SK-N-SH (cell line): ENCODE measurements at regions not wholly inside any gene's neighbourhood (a gene's known extent, or its start where the extent isn't known, plus 50 kb on each side); places are given as distances from the start of the nearest gene placed in this dataset.

Source experiments
- CTCF ChIA-PET: fragments of 300-600, 350-600 bp; formaldehyde crosslinking; extraction: SDS; loops from one replicate; lab custom pipeline; 2021; lab: Yijun Ruan, JAX
- POLR2A ChIA-PET: fragments of 350-600 bp; sonication (Branson Sonifier 250); formaldehyde crosslinking; extraction: SDS; loops from one replicate; lab custom pipeline; 2020; ENCODE audit warnings: antibody characterized with exemption, inconsistent platforms; lab: Yijun Ruan, JAX
- DNase-seq: peaks from one replicate; pipeline ENCODE4 v3.0.0; 2012
- H2AFZ ChIP-seq: fragments of 200-600 bp; sonication (generic); 2 replicates; pipeline ENCODE4 v1.8.1; 2016; ENCODE audit warnings: antibody characterized with exemption, mild to moderate bottlenecking, low read depth
- H3F3A ChIP-seq: fragments of 200-600 bp; sonication (generic); replicated peaks from 2 replicates; pipeline ENCODE3; 2016; ENCODE audit warnings: antibody characterized with exemption, mild to moderate bottlenecking; ENCODE audit not compliant: insufficient read depth
- H3K27ac ChIP-seq, 2 experiments: fragments of 200-500 bp in 1 of 2; fragments of 200-600 bp in 1 of 2; sonication (Bioruptor generic) in 1 of 2; sonication (generic), shearing (Covaris generic) in 1 of 2; 2 replicates each; pipeline versions ENCODE4 v1.5.1 to v1.6.1; 2014 to 2016; ENCODE audit warnings: low read depth in 2 of 2, inconsistent platforms in 1 of 2, low read length in 1 of 2, mild to moderate bottlenecking in 1 of 2, mixed read lengths in 1 of 2
- H3K27me3 ChIP-seq: fragments of 200-600 bp; sonication (generic), shearing (Covaris generic); 2 replicates; pipeline ENCODE4 v1.6.1; 2016; ENCODE audit warnings: mixed run types; ENCODE audit not compliant: insufficient read depth
- H3K36me3 ChIP-seq, 2 experiments: fragments of 200-500 bp in 1 of 2; fragments of 200-600 bp in 1 of 2; sonication (Bioruptor generic) in 1 of 2; sonication (generic) in 1 of 2; replicated peaks in 1 of 2; 2 replicates each; pipeline versions ENCODE3 to v1.5.1; 2014 to 2016; ENCODE audit warnings: low read length in 1 of 2, mild to moderate bottlenecking in 1 of 2; ENCODE audit not compliant: insufficient read depth in 2 of 2, control insufficient read depth in 1 of 2
- H3K4me1 ChIP-seq, 2 experiments: fragments of 200-500 bp in 1 of 2; fragments of 200-600 bp in 1 of 2; sonication (Bioruptor generic) in 1 of 2; sonication (generic), shearing (Covaris generic) in 1 of 2; 2 replicates each; pipeline versions ENCODE4 v1.5.1 to v1.6.1; 2014 to 2016; ENCODE audit warnings: low read depth in 1 of 2, low read length in 1 of 2, mixed run types in 1 of 2; ENCODE audit not compliant: insufficient read depth in 2 of 2, control insufficient read depth in 1 of 2
- H3K4me2 ChIP-seq: fragments of 200-600 bp; sonication (generic), shearing (Covaris generic); 2 replicates; pipeline ENCODE4 v1.6.1; 2017; ENCODE audit warnings: mixed run types
- H3K4me3 ChIP-seq, 2 experiments: fragments of 200-500 bp in 1 of 2; fragments of 200-600 bp in 1 of 2; sonication (Bioruptor generic) in 1 of 2; sonication (generic), shearing (Covaris generic) in 1 of 2; 2 replicates each; pipeline versions ENCODE4 v1.5.1 to v1.8.1; 2014 to 2016; ENCODE audit warnings: low read depth in 2 of 2, inconsistent platforms in 1 of 2, low read length in 1 of 2, mild to moderate bottlenecking in 1 of 2, mixed read lengths in 1 of 2, moderate library complexity in 1 of 2
- H3K79me2 ChIP-seq: fragments of 200-600 bp; sonication (generic); 2 replicates; pipeline ENCODE4 v1.8.1; 2017; ENCODE audit warnings: mild to moderate bottlenecking; ENCODE audit not compliant: insufficient read depth
- H3K9ac ChIP-seq: fragments of 200-600 bp; sonication (generic); 2 replicates; pipeline ENCODE4 v1.6.1; 2017; ENCODE audit warnings: mixed run types
- H3K9me2 ChIP-seq: fragments of 200-600 bp; sonication (generic); 2 replicates; pipeline ENCODE4 v1.6.1; 2017; ENCODE audit warnings: mixed run types
- H3K9me3 ChIP-seq: fragments of 200-600 bp; sonication (generic); 2 replicates; pipeline ENCODE4 v1.6.1; 2017; ENCODE audit warnings: mixed run types, mild to moderate bottlenecking, moderate library complexity
- H4K20me1 ChIP-seq: fragments of 200-600 bp; sonication (generic); 2 replicates; pipeline ENCODE4 v1.6.1; 2017; ENCODE audit warnings: mild to moderate bottlenecking, mixed run types; ENCODE audit not compliant: insufficient read depth
- CHD2 ChIP-seq: fragments of 150-350 bp; IDR thresholded peaks from 2 replicates; pipeline ENCODE4 v1.6.1; 2018; ENCODE audit warnings: low read length; ENCODE audit not compliant: partially characterized antibody
- ELF1 ChIP-seq: IDR thresholded peaks from 2 replicates; pipeline ENCODE4 v1.4.0; 2012
- EP300 ChIP-seq, 2 experiments: IDR thresholded peaks; 2 replicates each; pipeline versions ENCODE4 v1.4.0 to v1.6.1; 2012; ENCODE audit warnings: borderline replicate concordance in 1 of 2, low read depth in 1 of 2, low read length in 1 of 2
- FOSL2 ChIP-seq: IDR thresholded peaks from 2 replicates; pipeline ENCODE4 v1.4.0; 2012; ENCODE audit warnings: low read depth, mild to moderate bottlenecking, moderate library complexity, borderline replicate concordance
- GABPA ChIP-seq: IDR thresholded peaks from 2 replicates; pipeline ENCODE4 v1.4.0; 2012; ENCODE audit warnings: low read depth, mild to moderate bottlenecking
- IRF3 ChIP-seq: fragments of 150-350 bp; IDR thresholded peaks from 2 replicates; pipeline ENCODE4 v1.6.1; 2016; ENCODE audit warnings: mild to moderate bottlenecking, low read depth, low read length
- MAX ChIP-seq: IDR thresholded peaks from 2 replicates; pipeline ENCODE4 v1.4.0; 2012; ENCODE audit warnings: low read depth
- MXI1 ChIP-seq: IDR thresholded peaks from 2 replicates; pipeline ENCODE4 v1.6.1; 2012; ENCODE audit warnings: mild to moderate bottlenecking, low read depth, low read length, improper control_type of control experiment
- NFIC ChIP-seq: IDR thresholded peaks from 2 replicates; pipeline ENCODE4 v1.4.0; 2012; ENCODE audit warnings: borderline replicate concordance
- NRF1 ChIP-seq: IDR thresholded peaks from 2 replicates; pipeline ENCODE4 v1.6.1; 2012; ENCODE audit warnings: low read depth, mild to moderate bottlenecking, low read length
- PBX3 ChIP-seq: IDR thresholded peaks from 2 replicates; pipeline ENCODE4; 2012
- RCOR1 ChIP-seq: fragments of 150-350 bp; IDR thresholded peaks from 2 replicates; pipeline ENCODE4 v1.6.1; 2017; ENCODE audit warnings: antibody characterized with exemption, low read length
- SMC3 ChIP-seq: IDR thresholded peaks from 2 replicates; pipeline ENCODE4 v1.6.1; 2012; ENCODE audit warnings: low read depth, low read length, improper control_type of control experiment
- USF1 ChIP-seq: IDR thresholded peaks from 2 replicates; pipeline ENCODE4 v1.4.0; 2012; ENCODE audit warnings: low read depth, borderline replicate concordance
- USF2 ChIP-seq: fragments of 150-350 bp; IDR thresholded peaks from 2 replicates; pipeline ENCODE4 v1.6.1; 2017; ENCODE audit warnings: antibody characterized with exemption, low read length, low read depth, borderline replicate concordance
- WGBS: methylation state at CpG from one replicate; pipeline ENCODE4 v1.1.6; 2017; ENCODE audit warnings: low lambda C conversion rate; 5-methylcytosine and 5-hydroxymethylcytosine counted together

- CTCF ChIA-PET = no interaction called here
Observed at GRCh38 chr13:100921139-100921538, 246.5 kb upstream of the TMTC4 start.

More at GRCh38 chr13:100921139-100921538, 246.5 kb upstream of the TMTC4 start:
- Histone ChIP-seq H3K36me3 (no peaks in the 10 kb centered on the region), H3K79me2 (no peaks in the 10 kb centered on the region), H3K4me2 (no peak overlapping the region), H3K9ac (no peak overlapping the region), H3K9me2 (no peaks in the 10 kb centered on the region), H3K9me3 (no peaks in the 10 kb centered on the region), H3K4me3 (no peak overlapping the region), H2AFZ (no peak overlapping the region), H3K4me1 (no peaks in the 10 kb centered on the region), H3K27ac (no peak overlapping the region), H4K20me1 (no peaks in the 10 kb centered on the region), H3F3A (no peaks in the 10 kb centered on the region), H3K27me3 (no peaks in the 10 kb centered on the region)
- POLR2A ChIA-PET = no interaction called here
- no peak for DNase-seq
- no peak for TF ChIP-seq FOSL2
- no peak for TF ChIP-seq USF1
- no peak for TF ChIP-seq ELF1
- no peak for TF ChIP-seq PBX3
- TF ChIP-seq NFIC = no peak
- no peak for TF ChIP-seq GABPA
- no peak for TF ChIP-seq MXI1
- TF ChIP-seq SMC3 = no peak
- TF ChIP-seq IRF3 = no peak
- no peak for TF ChIP-seq MAX
- no peak for TF ChIP-seq CHD2
- TF ChIP-seq NRF1 = no peak
- TF ChIP-seq EP300 (IDR thresholded peaks at IDR 0.05; ENCODE audit: borderline replicate concordance in 1 of 2, low read depth in 1 of 2, low read length in 1 of 2) = no peak
- no peak for TF ChIP-seq RCOR1
- TF ChIP-seq USF2 = no peak
- 18% methylated on average over 4 of the region's 4 CpGs for WGBS
